ENCODE measurements at regions not wholly inside any gene's neighbourhood (a gene's known extent, or its start where the extent isn't known, plus 50 kb on each side); places are given as distances from the start of the nearest gene placed in this dataset.

GRCh38 chr16:66069587-66069986, 296.9 kb upstream of the CDH5 start:
- POLR2A ChIA-PET: no interaction called here
- DNase-seq (ENCODE audit: low read depth): no peak
- CTCF ChIA-PET: no interaction called here
- H3K4me3 ChIP-seq (ENCODE audit: low read depth, low read length): no peak overlapping the region
- H3K27me3 ChIP-seq (ENCODE audit: control insufficient read depth, insufficient read depth, low read length): peaks cover 3% of the 10 kb centered on the region
- no peaks in the 10 kb centered on the region for H3K36me3 ChIP-seq (ENCODE audit: control insufficient read depth, insufficient read depth, low read length)
- no peak for TF ChIP-seq CTCF (IDR thresholded peaks at IDR 0.05; ENCODE audit: insufficient read depth, low read depth, low read length)

- H3K4me3 ChIP-seq (ENCODE audit: low read depth, low read length): no peak overlapping the region
- no peaks in the 10 kb centered on the region for H3K36me3 ChIP-seq (ENCODE audit: control insufficient read depth, insufficient read depth, low read length)
- TF ChIP-seq CTCF (IDR thresholded peaks at IDR 0.05; ENCODE audit: insufficient read depth, low read depth, low read length): no peak
- POLR2A ChIA-PET: no interaction called here
- DNase-seq (ENCODE audit: low read depth): no peak
- CTCF ChIA-PET: no interaction called here
- peaks cover 3% of the 10 kb centered on the region for H3K27me3 ChIP-seq (ENCODE audit: control insufficient read depth, insufficient read depth, low read length)
Measured at GRCh38 chr16:66066404-66066803, 300.1 kb upstream of the CDH5 start.

DNA sequence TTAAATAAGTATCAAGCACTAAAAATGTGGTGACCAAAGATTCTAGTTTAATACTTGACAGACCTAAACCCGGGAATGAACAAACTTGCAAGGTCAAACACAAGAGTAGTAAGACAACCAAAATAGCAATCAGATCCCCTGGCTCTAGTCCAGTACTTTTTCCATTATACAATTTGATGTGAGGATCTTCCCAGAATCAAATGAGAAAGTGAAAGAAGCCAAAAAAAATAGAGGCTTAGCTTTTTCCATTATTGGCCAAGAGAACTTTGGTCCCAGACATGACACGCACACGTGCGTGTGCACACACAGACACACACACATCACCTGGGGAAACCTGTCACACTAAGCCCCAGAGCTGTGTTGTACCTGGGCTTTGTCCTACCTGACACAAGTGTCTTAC, 300.6 kb upstream of the CDH5 start:
- CTCF ChIA-PET: no interaction called here
- H3K27me3 ChIP-seq (ENCODE audit: control insufficient read depth, insufficient read depth, low read length): peaks cover 3% of the 10 kb centered on the region
- H3K4me3 ChIP-seq (ENCODE audit: low read depth, low read length): no peak overlapping the region
- POLR2A ChIA-PET: no interaction called here
- DNase-seq (ENCODE audit: low read depth): no peak
- no peaks in the 10 kb centered on the region for H3K36me3 ChIP-seq (ENCODE audit: control insufficient read depth, insufficient read depth, low read length)
- no peak for TF ChIP-seq CTCF (IDR thresholded peaks at IDR 0.05; ENCODE audit: insufficient read depth, low read depth, low read length)

GRCh38 chr16:66064801-66065530, 301.5 kb upstream of the CDH5 start:
- TF ChIP-seq CTCF (IDR thresholded peaks at IDR 0.05; ENCODE audit: insufficient read depth, low read depth, low read length): no peak
- peaks cover 3% of the 10 kb centered on the region for H3K27me3 ChIP-seq (ENCODE audit: control insufficient read depth, insufficient read depth, low read length)
- DNase-seq (ENCODE audit: low read depth): no peak
- H3K4me3 ChIP-seq (ENCODE audit: low read depth, low read length): no peak overlapping the region
- POLR2A ChIA-PET: no interaction called here
- no peaks in the 10 kb centered on the region for H3K36me3 ChIP-seq (ENCODE audit: control insufficient read depth, insufficient read depth, low read length)
- CTCF ChIA-PET: no interaction called here

GRCh38 chr16:66058832-66059231, 307.7 kb upstream of the CDH5 start:
- CTCF ChIA-PET: interaction anchor here (1.0 to 1.3 kb wide), 3 partner anchors 19 to 212 kb away, joined by 3 to 4 read pairs (median 4); no protein-coding TSS in a partner anchor
- DNase-seq (ENCODE audit: low read depth): no peak
- POLR2A ChIA-PET: interaction anchor here (0.6 to 1.0 kb wide), 2 partner anchors 22 to 192 kb away, joined by 3 read pairs; no protein-coding TSS in a partner anchor
- Histone ChIP-seq H3K27me3 (ENCODE audit: control insufficient read depth, insufficient read depth, low read length) (no peaks in the 10 kb centered on the region), H3K36me3 (ENCODE audit: control insufficient read depth, insufficient read depth, low read length) (no peaks in the 10 kb centered on the region), H3K4me3 (ENCODE audit: low read depth, low read length) (no peak overlapping the region)
- TF ChIP-seq CTCF (IDR thresholded peaks at IDR 0.05; ENCODE audit: insufficient read depth, low read depth, low read length): no peak
